Kidney (tissue), 13 donors: ENCODE measurements at regions not wholly inside any gene's neighbourhood (a gene's known extent, or its start where the extent isn't known, plus 50 kb on each side); places are given as distances from the start of the nearest gene placed in this dataset.

Source experiments
- DNase-seq, 5 donors: peaks; one replicate each; pipeline ENCODE4 v3.0.0-alpha.2; 2013 to 2020
- FAIRE-seq: peaks from 2 replicates; lab custom pipeline; 2012; peaks lifted over from hg19 to GRCh38; lab: Jason Lieb, UNC
- H3K27ac ChIP-seq, 2 donors: one replicate each; pipeline ENCODE4 v1.7.0; 2013; ENCODE audit warnings: low read depth in 2 of 2, low read length in 2 of 2, inconsistent platforms in 1 of 2
- H3K27me3 ChIP-seq: one replicate; pipeline ENCODE4 v1.7.1; 2013; ENCODE audit warnings: low read length, inconsistent platforms; ENCODE audit not compliant: control insufficient read depth, insufficient read depth
- H3K36me3 ChIP-seq, 3 donors: one replicate each; pipeline versions ENCODE4 v1.7.0 to v1.7.1; 2013; ENCODE audit warnings: low read length in 3 of 3, control low read depth in 1 of 3, inconsistent platforms in 1 of 3; ENCODE audit not compliant: insufficient read depth in 3 of 3, control insufficient read depth in 2 of 3
- H3K4me1 ChIP-seq, 3 donors: one replicate each; pipeline versions ENCODE4 v1.7.0 to v1.7.1; 2013; ENCODE audit warnings: low read length in 3 of 3, inconsistent platforms in 1 of 3, low read depth in 1 of 3; ENCODE audit not compliant: control insufficient read depth in 2 of 3, insufficient read depth in 2 of 3
- H3K4me3 ChIP-seq, 3 donors: one replicate each; pipeline versions ENCODE4 v1.7.0 to v1.8.1; 2013; ENCODE audit warnings: low read length in 3 of 3, control low read depth in 1 of 3, inconsistent platforms in 1 of 3
- H3K9ac ChIP-seq, 3 donors: one replicate each; pipeline versions ENCODE4 v1.7.0 to v1.7.1; 2013; ENCODE audit warnings: low read length in 3 of 3, control low read depth in 1 of 3, inconsistent platforms in 1 of 3
- H3K9me3 ChIP-seq, 3 donors: one replicate each; pipeline versions ENCODE4 v1.7.0 to v1.7.1; 2013; ENCODE audit warnings: low read length in 3 of 3, control low read depth in 1 of 3, inconsistent platforms in 1 of 3; ENCODE audit not compliant: control insufficient read depth in 2 of 3, insufficient read depth in 1 of 3
- CTCF ChIP-seq: IDR thresholded peaks from 3 replicates; pipeline ENCODE4 v1.5.1; 2012; ENCODE audit warnings: mild to moderate bottlenecking, moderate library complexity, borderline replicate concordance; ENCODE audit not compliant: insufficient read depth; ENCODE audit errors: extremely low read depth
- intact Hi-C: fragments of 100-400 bp; cut with DNase I; formaldehyde crosslinking; loops from one replicate; pipeline ENCODE4 v1.11.1; 2022
- donor health status: control.
- donor health status: control.
- donor health status: control.
- donor health status: control.
- donor health status: control.
- donor health status: DM: yes; HTN: yes; CAD: no.
- donor health status: Normal renal cell carcinoma (clear cell type).

GRCh38 chr5:86756839-86757238 lies 139.1 kb downstream of the COX7C start:
- FAIRE-seq (no peak), DNase-seq (no peak)
- H3K4me3 ChIP-seq: no peak overlapping the region
- H3K9me3 ChIP-seq: no peaks in the 10 kb centered on the region
- no peak overlapping the region for H3K9ac ChIP-seq
- intact Hi-C loops: no loop called here
- H3K4me1 ChIP-seq: no peaks in the 10 kb centered on the region
- no peaks in the 10 kb centered on the region for H3K27me3 ChIP-seq
- no peak overlapping the region for H3K27ac ChIP-seq
- no peaks in the 10 kb centered on the region for H3K36me3 ChIP-seq
- TF ChIP-seq CTCF: no peak

DNA sequence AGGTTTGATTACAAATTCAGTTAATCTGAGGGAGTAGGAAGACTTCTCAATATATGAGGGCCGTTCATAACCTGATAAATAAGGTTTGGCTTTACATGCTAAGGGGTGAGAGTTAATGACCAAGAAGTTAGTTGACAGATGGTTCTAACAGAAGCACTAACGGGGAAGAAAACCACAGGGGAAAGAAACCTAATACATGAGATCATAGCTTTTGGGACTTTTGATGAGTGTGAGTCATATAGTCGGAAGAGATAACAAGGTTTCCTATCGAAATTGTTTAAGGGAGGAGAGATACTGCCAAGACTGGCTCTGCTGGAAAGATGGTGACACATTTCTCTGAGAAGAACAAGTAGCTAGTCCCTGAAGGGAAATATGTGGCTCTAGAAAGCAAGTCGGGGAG lies 140.1 kb downstream of the COX7C start:
- no peak for TF ChIP-seq CTCF
- no peak overlapping the region for H3K9ac ChIP-seq
- H3K27ac ChIP-seq: no peak overlapping the region
- H3K4me3 ChIP-seq: no peak overlapping the region
- no peak for FAIRE-seq
- H3K4me1 ChIP-seq: no peaks in the 10 kb centered on the region
- H3K36me3 ChIP-seq: no peaks in the 10 kb centered on the region
- intact Hi-C loops: no loop called here
- DNase-seq: no peak
- no peaks in the 10 kb centered on the region for H3K9me3 ChIP-seq
- H3K27me3 ChIP-seq: no peaks in the 10 kb centered on the region

DNA sequence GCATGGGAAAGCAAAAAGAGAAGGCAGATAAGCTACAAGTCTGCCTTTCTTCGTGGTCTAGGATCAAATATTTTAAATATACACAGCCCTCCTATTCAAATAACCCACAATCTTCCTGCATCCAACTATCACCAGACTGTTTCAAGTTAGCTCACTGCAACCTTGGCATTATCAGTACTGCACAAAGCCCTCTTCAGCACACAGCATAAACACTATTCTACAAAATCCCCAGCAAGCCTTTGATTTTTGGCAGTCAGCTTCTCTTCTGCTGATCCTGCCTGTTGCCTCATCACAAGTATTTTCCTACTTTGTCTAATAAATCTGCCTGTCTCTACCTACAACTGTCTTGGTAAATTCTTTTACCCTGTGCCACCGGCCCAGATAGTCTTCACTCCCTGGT lies 142.9 kb downstream of the COX7C start:
- FAIRE-seq: no peak
- no peaks in the 10 kb centered on the region for H3K9me3 ChIP-seq

More for the DNA sequence above, 142.9 kb downstream of the COX7C start:
- DNase-seq: no peak
- no peaks in the 10 kb centered on the region for H3K27me3 ChIP-seq
- no peaks in the 10 kb centered on the region for H3K4me1 ChIP-seq
- intact Hi-C loops: no loop called here
- H3K9ac ChIP-seq: no peak overlapping the region
- no peaks in the 10 kb centered on the region for H3K36me3 ChIP-seq
- no peak overlapping the region for H3K27ac ChIP-seq
- no peak for TF ChIP-seq CTCF
- H3K4me3 ChIP-seq: no peak overlapping the region
